CD4-positive, alpha-beta T cell treated with Interleukin-6 for 4 hours (primary cell): ENCODE measurements at regions not wholly inside any gene's neighbourhood (a gene's known extent, or its start where the extent isn't known, plus 50 kb on each side); places are given as distances from the start of the nearest gene placed in this dataset.

Experiments used
- DNase-seq: peaks from one replicate; pipeline ENCODE4 v3.0.0-alpha.2; 2020; ENCODE audit warnings: mixed read lengths

DNA sequence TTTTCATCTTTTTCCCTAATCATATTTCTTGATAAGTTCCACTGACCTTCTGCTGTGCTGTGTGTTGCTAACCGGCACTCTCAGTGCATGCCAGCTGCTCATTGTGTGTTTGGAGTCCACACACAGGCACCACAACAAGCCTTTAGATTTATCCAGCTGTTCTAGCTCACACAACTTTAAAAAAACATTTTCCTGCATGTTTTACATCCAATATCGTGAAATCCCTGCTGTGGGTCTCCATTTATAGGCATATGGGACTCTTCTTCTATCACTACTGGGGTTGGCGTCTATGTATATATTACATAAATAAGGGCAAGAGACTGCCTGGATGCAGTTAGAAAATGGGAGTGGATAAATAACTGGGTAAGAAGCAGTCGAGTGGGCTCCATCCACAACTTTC, 183.6 kb upstream of the ADARB2 start:
- DNase-seq, result no peak

DNA sequence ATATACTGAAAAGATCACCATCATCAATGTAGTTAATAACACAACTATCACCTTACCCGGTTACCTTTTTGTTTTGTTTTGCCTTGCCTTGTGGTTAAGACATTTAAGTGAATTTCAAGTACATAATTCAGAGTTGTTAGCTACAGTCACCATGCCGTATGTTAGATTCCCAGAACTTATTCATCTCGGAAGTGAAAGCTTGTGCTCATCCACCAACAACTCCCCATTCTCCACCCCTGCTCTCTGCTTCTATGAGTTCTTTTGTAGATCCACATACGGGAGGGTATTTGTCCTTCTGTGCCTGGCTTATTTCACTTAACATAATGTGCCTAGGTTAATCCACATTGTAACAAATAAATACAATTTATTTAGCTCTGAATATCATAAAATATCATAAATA, 182.8 kb upstream of the ADARB2 start:
- no peak for DNase-seq

DNA sequence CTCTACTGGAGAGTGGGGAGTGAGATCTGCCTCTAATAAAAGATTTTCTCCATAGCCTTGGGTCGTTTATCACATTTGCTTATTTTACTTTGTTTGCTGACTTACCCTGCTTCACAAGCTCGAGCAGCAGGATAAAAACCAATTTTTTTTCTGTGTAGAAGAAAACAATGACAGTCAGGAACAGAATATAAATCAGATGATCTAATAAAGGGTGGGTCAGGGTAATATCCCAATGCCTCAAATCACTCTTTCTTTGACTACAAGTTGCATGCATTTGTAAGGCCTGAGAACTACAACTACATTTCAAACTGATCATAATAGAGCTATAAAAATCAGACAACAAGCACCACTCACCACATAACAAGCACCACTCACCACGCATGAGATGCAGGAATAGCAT, 174.4 kb upstream of the ADARB2 start:
- no peak for DNase-seq

DNA sequence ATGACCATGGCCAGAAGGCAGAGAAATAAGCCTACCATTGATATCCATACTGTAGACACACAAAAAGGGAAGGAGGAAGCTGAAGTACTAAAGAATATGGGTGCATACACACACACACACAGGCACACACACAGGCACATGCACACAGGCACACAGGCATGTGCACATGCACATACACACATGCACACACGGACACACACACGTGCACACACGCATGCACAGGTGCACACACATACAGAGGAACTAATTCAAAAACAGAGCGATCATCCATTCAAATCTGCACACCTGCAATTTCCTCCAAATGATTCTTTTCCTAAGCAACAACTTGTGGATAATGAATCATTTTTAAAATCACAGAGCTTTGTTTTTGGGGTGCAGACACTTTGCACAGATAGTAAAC, 166.7 kb upstream of the ADARB2 start:
- DNase-seq, result no peak

DNA sequence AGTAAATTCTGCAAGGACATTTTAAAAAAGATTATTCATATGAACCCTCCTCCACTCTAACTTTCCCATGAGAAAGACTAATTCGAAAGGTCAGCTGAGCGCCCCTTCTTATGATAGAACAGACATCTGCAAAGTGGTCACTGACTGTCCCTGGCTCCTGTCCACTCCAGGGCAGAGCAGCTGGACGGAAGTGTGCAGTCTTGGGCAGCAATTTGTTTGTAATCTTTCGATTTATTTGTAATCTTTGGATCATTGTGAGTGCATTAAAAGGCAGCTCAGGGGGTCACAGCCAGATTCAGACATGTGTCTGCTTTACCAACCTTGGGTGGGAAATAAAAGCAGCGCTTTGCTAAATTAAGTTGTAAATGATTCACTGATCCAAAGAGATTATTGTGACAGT, 158.8 kb upstream of the ADARB2 start:
- DNase-seq, result no peak

DNA sequence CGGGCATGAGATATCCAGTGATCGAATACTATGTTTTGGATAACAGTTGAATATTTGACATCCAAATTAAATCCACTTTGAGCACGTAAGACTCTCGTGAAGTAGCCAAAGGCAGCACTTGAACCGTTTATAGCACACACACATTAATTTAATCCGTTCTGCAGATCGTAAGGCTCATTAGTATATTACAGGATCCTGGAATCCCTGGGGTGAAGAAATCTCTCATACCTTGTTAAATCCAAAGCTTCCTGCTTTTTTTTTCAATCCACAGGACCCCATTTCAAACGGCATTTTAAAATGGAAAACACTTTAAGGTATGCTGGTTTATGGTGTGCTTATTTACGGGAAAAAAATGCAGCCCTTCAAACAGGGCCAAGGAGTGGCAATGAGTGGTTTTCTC, 158.4 kb upstream of the ADARB2 start:
- DNase-seq, result no peak

DNA sequence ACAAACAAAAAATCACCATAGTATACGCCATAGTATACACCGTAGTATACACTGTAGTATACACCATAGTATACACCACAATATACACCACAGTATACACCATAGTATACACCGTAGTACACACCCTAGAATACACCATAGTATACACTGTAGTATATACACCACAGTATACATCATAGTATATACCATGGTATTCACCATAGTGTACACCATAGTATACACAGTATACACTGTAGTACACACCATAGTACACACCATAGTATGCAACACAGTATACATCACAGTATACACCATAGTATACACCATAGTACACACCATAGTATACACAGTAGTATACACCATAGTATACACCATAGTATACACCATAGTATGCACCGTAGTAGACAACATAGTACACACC, 157.6 kb upstream of the ADARB2 start:
- DNase-seq, result no peak

DNA sequence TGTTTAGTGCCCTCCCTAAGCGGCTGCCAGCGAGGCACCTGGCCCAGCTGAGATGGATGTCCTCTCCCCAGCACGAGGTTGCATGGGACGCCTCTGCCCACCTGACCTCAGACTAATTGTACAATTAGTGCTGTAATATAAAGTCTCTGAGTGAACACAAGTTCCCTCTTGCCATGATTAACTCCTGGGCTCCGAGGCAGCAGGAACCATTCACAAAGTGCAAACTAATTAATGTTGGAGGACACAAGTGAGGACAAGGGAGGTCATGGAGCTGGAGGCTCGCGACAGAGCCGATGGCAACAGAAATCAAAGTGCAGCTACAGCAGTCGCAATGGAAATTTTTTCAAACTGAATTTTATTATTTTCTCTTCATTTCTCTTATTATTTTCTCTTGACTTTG, 156.6 kb upstream of the ADARB2 start:
- no peak for DNase-seq

DNA sequence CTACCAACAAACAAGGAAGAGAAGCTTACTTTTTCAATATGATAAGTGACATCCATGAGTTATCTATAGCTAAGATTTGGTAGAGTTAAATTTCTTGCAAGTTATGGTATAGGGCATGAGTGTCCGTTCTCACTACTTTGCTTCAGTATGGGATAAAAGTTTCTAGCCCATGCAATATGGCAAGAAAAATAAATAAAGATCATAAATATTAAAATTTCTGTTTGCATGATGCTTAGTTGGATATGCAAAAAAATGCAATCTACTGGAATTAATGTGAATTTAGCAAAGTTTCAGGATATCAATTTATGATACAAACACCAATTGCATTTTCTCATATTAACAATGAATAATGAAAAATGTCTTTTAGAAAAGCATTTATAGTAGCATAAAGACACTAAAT, 148.7 kb upstream of the ADARB2 start:
- DNase-seq, result no peak

DNA sequence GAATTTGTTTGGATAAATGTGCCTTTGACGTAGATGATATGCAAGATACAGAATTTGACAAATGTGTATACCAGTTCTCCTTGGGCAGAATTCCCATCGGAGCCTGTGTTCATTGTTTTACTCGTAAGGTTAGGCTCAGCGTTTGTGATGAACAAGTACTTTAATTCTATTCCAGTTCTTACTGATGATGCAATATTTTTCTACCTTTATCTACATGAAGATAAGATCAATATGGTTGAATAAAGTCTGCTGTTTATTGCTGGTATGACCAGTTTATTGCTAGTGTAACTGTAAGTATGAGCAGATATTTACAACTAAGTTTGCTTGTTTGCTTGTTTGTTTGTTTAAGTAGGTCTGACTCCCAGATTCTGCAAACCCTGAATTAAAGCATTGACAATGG, 145.4 kb upstream of the ADARB2 start:
- DNase-seq, result no peak

DNA sequence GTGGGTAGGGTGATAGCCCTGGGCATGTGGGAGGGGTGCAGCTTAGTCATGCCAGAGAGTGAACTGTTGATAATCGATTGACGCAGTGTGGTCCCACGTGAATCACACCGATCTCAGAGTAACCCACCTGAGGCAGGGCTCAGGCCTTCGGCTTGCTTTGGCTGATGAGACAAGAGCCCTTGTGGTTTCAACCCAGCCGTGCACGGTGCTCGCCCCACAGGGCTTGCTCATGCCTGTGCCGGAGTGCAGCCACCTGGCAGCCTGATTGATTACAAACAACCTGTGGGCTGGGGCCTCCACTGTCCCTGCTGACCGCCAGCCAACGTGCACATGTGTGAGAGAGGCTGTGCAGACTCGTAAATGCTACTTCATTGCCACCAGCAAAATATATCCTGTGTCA, 144.9 kb upstream of the ADARB2 start:
- DNase-seq, result no peak

DNA sequence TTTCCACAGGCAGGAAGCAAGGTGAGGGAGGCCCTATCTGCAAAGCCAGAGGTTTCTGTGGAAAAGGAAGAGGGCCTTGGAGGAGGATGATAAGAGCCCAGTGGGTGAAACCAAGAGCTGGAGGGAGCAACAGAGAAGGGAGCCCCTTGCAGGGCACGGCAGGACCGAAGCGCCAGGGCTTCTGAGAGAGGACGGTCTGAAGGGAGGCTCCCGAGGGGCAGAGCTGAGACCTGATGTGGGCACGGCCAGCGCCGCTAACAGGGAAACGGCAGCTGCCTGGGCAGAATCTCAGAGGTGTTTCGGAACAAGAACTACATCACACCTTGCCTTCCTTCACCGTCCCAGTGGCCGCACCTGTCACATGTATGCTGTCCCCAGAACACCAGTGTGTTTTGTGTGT, 144.3 kb upstream of the ADARB2 start:
- DNase-seq, result no peak

DNA sequence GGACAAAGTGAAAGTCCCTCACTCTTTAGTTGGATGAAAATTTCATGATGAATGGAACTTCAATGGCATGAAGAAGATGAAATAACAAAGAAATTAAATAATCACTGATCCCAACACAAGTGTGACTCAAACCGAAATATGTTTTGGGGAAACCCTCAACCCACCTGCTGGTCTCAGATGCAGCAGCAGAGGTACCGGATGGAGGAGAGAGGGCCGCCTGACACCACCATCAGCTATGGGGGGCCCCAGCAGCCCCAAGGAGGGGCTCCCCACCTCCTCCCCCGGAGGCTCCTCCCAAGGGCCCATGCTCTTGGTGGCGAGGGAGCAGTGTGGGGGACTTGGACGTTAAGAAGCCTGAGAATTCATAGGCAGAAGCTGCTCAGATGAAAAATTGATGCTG, 137.2 kb upstream of the ADARB2 start:
- DNase-seq, result no peak

DNA sequence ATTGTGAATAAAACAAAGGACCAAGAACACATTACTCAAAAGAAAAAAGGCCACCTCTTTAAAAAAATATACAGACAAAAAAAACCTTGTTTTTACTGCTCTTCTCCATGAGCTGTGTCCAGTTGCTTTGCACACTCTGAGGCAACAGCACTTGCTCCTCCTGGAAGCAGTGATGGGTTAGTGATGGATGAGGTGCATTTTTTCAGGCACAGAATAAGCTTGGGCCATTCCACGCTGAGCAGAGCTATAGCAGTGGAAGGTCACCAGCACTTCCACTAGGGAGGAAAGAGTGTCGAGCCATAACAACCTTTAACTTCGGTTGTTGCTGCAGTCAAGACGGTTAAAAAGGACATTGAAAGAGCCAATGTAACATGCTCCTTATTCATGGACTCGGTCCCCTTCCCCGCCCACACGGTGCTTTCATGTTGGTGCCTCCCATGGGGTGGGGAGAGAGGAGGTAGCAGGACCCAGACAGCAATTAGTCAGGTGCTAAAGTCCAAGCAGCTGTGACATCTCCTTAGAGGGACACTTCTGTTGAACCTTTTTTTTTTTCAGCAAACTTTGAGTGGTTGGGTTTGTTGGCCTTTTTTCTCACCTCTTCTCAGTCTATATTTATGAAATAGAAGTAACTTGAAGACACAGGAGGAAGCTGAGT, 136.5 kb upstream of the ADARB2 start:
- DNase-seq, result no peak

DNA sequence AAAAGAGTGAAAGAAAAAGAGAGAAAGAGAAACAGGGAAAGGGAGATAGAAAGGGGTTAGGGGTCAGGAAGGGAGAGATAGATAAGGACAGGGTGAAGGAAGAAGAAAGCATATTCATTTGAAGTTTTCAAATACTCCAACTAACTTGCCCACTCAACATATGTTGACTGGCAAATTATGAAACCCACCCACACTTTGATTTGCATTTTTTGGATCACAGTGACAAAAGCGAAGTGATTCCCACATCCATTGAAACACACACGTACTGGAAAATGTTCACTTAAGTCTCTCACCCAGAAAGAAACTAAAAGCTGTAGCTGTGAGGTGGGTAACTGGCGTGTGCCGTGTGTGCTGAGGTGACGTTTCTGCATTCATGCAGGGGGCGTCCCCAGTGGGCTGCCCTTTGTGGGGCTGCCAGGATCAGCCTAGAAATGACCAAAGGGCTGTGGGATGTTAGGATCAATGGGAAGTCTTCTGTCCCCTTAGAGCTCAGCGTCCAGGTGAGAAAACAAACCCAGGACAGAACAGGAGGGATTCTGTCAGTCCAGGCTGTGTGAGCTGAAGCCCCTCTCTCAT, 134.9 kb upstream of the ADARB2 start:
- DNase-seq, result no peak

DNA sequence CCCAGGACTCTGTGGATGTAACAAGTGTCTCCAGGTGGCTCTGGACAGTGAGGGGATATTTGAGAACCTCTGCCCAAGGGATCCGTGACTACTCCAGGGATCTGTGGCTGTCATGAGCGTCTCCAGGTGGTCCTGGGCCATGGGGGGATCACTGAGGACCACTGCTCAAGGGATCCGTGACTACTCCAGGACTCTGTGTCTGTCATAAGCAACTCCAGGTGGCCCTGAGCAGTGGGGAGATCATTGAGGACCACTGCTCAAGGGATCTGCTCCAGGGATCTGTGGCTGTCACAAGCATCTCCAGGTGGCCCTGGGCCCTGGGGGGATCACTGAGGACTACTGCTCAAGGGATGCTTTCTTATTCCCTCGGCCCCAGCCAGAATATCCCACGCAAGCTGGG, 133.2 kb upstream of the ADARB2 start:
- no peak for DNase-seq

DNA sequence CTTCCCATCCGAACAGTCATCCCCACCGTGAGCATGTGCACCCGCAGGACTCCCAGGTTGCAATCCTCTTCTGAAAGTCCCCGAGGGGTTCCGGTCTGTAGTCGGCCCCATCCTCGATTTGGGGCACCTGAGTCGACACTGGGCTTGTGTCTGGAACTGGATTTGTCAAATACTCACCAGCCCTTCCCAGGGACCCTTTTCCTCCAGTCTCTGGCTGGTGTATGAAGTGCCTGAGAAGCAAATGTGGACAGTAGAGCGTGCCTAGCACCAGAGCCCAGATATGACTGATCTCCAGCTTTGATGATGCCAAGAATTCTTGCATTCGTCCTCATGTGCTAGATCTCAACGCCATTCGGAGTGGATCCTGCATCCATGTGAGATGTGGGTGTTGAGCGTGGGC, 132.5 kb upstream of the ADARB2 start:
- DNase-seq, result no peak

DNA sequence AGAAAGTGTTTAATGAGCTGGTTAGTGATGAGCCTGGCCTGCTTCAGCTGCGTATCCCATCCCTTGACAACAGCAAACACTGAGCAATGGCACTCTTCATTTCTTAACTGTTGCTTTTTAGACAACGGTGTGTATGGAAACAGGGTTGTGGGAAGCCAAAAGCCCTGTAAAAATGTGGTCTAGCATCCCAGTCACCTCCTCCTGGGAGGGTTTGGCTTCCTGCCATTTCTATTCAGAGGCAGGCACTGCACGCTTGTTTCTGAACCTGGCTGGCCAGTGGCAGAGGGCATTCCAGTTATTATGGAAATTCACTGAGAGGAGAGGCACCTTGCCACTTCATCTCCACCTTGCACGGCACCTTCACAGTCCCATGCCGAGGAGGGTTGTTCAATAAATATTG, 123.0 kb upstream of the ADARB2 start:
- no peak for DNase-seq

DNA sequence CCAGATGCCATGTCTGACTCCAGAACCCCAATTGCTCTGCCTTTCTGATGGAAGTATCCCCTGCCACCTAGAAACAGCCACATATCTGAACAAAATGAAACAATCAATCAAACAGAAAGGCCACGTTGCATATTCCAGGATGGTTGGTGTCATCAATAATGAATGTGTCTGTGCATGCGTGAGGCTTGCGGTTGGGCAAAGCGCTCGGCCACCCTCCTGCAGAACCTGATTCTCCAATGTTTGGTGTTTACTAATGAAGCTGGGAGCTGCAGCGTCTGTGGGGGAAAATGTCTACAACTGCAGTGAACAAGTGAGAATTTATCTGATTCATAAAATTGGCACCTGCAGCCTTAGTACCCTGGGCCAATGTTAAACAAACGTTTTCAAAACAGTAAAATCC, 121.2 kb upstream of the ADARB2 start:
- DNase-seq, result no peak

DNA sequence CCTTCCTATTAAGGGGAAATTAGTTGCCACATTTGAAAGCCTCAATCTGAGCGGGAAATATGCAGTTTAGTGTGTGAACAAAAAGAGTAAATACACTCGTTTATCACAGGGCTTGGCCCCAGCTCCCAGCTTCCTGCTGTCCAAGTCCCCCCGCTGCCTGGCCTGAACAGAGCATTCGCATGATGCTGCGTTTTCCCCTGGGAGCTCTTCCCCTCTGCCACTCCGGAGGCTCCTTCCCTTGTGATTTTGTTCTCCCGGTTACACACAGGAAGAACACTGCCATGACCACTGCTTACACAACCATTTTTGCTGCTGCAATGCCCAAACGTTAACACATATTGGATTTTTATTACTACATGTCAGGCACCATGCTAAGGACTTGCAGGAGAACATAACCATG, 120.7 kb upstream of the ADARB2 start:
- no peak for DNase-seq

DNA sequence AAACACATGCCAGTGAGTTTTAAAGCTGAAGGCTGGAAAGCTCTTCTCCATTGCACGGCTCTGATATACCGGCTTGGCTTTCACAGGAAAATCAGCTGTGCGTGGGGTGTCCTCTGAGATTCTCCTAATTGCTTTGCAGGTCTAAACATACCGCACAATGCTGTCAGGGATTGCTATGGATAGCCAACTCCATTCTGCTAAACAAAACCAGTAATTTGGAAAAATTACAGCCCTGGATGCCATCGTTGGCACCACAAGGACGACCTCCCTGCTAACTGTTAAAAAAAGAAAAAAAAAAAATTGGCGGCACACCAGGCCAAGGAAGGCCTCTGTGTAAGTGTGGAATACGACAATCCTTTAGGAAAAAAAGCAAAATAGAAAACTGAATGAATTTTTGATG, 118.6 kb upstream of the ADARB2 start:
- DNase-seq, result no peak

DNA sequence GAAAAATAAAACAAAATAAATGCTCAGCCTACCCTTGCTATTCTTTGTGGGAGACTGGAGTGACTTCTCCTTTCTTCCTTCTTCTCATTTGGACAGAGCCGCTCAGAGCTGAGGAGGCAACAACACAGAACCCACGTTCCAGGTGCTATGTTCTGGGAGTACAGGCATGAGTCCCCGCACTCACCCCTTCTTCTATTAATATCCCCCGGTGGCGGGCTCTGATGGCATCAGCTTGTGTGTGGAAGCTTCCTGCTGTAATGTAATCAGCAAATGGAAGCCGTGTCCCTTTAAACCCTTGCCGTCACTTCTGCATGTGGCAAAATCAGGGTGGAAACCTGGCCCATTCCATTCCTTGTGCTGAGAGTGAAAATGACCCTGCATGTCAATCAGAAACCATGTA, 116.9 kb upstream of the ADARB2 start:
- DNase-seq, result no peak

DNA sequence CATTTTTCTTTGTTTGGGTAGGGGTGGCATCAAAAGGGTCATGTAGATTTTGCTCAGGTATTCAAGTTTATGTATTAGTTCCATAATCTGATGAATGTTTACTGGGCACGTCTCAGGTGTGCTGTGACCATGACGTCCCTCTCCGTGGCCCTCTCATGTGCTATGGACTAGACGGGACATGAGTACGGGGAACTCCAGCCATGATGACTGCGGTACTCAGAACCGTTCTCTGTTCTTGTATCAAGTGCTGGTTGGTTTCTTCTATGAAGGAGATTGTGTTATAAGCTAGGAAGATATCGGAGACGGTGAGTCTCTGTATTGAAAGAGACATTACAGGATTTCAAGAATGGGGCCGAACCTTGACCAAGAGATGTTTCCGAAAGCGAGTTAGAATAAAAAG, 116.5 kb upstream of the ADARB2 start:
- DNase-seq, result no peak

DNA sequence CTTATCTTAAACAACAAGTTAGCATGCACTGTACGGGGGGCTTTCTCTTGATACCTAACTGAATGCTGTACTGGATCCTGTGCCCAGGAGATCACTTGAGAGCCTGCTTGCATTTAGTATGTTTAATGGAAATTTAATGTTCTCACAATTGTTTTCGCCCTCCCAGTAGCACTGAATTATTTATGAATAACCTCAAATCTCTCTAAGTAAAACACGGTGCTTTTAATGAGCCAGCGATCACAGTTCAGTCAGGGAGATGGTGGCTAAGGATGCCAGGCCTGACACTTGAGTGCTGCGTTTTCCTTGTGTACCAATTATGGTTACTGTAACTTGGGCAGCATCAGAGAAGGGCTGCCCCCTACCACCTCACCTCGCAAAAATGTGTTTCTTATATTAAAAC, 115.5 kb upstream of the ADARB2 start:
- no peak for DNase-seq

DNA sequence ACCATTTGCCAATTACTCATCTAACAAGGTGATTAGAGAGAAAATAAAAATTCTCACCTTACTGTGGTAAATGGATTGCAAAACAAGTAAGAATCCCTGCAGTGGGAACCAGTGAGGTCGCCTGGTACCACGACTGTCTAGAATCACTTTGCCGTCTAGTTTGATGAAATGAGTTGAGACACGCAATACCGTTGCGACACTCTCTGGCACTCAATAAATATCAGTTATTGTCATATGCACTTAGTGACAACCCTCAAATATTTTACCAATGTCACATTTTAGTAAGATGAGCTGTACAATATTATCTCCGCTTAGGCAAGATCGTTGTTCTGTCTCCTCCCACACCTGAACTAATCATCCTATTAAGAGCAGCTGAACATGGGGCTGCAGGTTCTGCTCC, 114.4 kb upstream of the ADARB2 start:
- DNase-seq, result no peak
